GM23338 (cell line): ENCODE measurements at regions not wholly inside any gene's neighbourhood (a gene's known extent, or its start where the extent isn't known, plus 50 kb on each side); places are given as distances from the start of the nearest gene placed in this dataset.

Experiments
- ATAC-seq: fragments of 200-7000 bp; cut with Tn5 transposase; 3 replicates; pipeline ENCODE4 v1.9.1; 2020
- DNase-seq: peaks from one replicate; pipeline ENCODE4 v3.0.0-alpha.2; 2015; ENCODE audit warnings: low spot score
- H2AFZ ChIP-seq: fragments of 200-600 bp; sonication (generic); 2 replicates; pipeline ENCODE4 v1.8.0; 2016; ENCODE audit warnings: antibody characterized with exemption, mild to moderate bottlenecking, moderate library complexity
- H3F3A ChIP-seq: fragments of 200-600 bp; sonication (generic); replicated peaks from 2 replicates; pipeline ENCODE4 v1.8.0; 2017; ENCODE audit warnings: antibody characterized with exemption, mixed run types, low read depth
- H3K27ac ChIP-seq: fragments of 200-600 bp; sonication (generic); 2 replicates; pipeline ENCODE4 v1.6.1; 2016; ENCODE audit warnings: low read depth
- H3K27me3 ChIP-seq: fragments of 200-600 bp; sonication (generic); 2 replicates; pipeline ENCODE4 v1.8.0; 2016; ENCODE audit warnings: mild to moderate bottlenecking, mixed run types, moderate library complexity; ENCODE audit not compliant: insufficient read depth
- H3K36me3 ChIP-seq: fragments of 200-600 bp; sonication (generic); 2 replicates; pipeline ENCODE4 v1.8.0; 2016; ENCODE audit warnings: mild to moderate bottlenecking; ENCODE audit not compliant: insufficient read depth
- H3K4me1 ChIP-seq: fragments of 200-600 bp; sonication (generic); 2 replicates; pipeline ENCODE4 v1.8.0; 2016; ENCODE audit warnings: mild to moderate bottlenecking, moderate library complexity; ENCODE audit not compliant: insufficient read depth
- H3K4me2 ChIP-seq: fragments of 200-600 bp; sonication (generic); 2 replicates; pipeline ENCODE4 v1.7.1; 2017; ENCODE audit warnings: mixed run types
- H3K4me3 ChIP-seq: fragments of 200-600 bp; sonication (generic); 2 replicates; pipeline ENCODE4 v1.6.1; 2016; ENCODE audit warnings: mixed run types
- H3K79me2 ChIP-seq: fragments of 200-600 bp; sonication (generic); replicated peaks from 2 replicates; pipeline ENCODE4 v1.8.0; 2017; ENCODE audit warnings: mild to moderate bottlenecking; ENCODE audit not compliant: insufficient read depth
- H3K9me2 ChIP-seq: fragments of 200-600 bp; sonication (generic); 2 replicates; pipeline ENCODE4 v1.8.0; 2017; ENCODE audit not compliant: insufficient read depth
- H4K20me1 ChIP-seq: fragments of 200-600 bp; sonication (generic); replicated peaks from 2 replicates; pipeline ENCODE4 v1.8.0; 2017; ENCODE audit warnings: mild to moderate bottlenecking; ENCODE audit not compliant: insufficient read depth
- H3K27ac Mint-ChIP-seq: 2 replicates; pipeline ENCODE4 v1.8.0; 2020; ENCODE audit warnings: inconsistent platforms, mild to moderate bottlenecking, moderate library complexity, mixed read lengths
- H3K27me3 Mint-ChIP-seq: 3 replicates; pipeline ENCODE4 v1.8.0; 2022; ENCODE audit warnings: low read depth, mild to moderate bottlenecking, moderate library complexity, mixed read lengths, inconsistent platforms; ENCODE audit not compliant: insufficient read depth, poor library complexity
- H3K36me3 Mint-ChIP-seq: 3 replicates; pipeline ENCODE4 v1.8.0; 2021; ENCODE audit warnings: low read depth, mild to moderate bottlenecking, inconsistent platforms, moderate library complexity, mixed read lengths
- H3K4me1 Mint-ChIP-seq: 3 replicates; pipeline ENCODE4 v1.8.0; 2020; ENCODE audit warnings: mild to moderate bottlenecking, inconsistent platforms, mixed read lengths
- H3K4me3 Mint-ChIP-seq: 3 replicates; pipeline ENCODE4 v1.8.0; 2021; ENCODE audit warnings: moderate library complexity, mild to moderate bottlenecking, inconsistent platforms, mixed read lengths
- H3K9me3 Mint-ChIP-seq: 3 replicates; pipeline ENCODE4 v1.8.0; 2020; ENCODE audit warnings: moderate library complexity, mild to moderate bottlenecking, inconsistent platforms, mixed read lengths
- NANOG ChIP-seq: IDR thresholded peaks from 2 replicates; pipeline ENCODE4 v1.6.1; 2016; ENCODE audit warnings: antibody characterized with exemption, borderline replicate concordance
- POLR2AphosphoS5 ChIP-seq: IDR thresholded peaks from 2 replicates; pipeline ENCODE4 v1.6.1; 2016; ENCODE audit warnings: antibody characterized with exemption, low read depth
- ZNF114 ChIP-seq: fragments of 250-450 bp; sonication (Bioruptor Pico); IDR thresholded peaks from 2 replicates; pipeline ENCODE4 v1.5.0; 2020; ENCODE audit warnings: mild to moderate bottlenecking, moderate library complexity
- ZNF331 ChIP-seq: fragments of 250-450 bp; sonication (Bioruptor Pico); IDR thresholded peaks from 2 replicates; pipeline ENCODE4 v1.5.0; 2020; ENCODE audit warnings: low read depth, mild to moderate bottlenecking, moderate library complexity
- TF ChIP-seq, protein P1 (sequence below), 2 experiments: fragments of 200-600 bp in 1 of 2; sonication (generic) in 1 of 2; conservative IDR thresholded peaks; 2 replicates each; pipeline versions ENCODE4 v1.5.1 to v1.6.1; 2016 to 2017; ENCODE audit warnings: antibody characterized with exemption in 2 of 2, low read depth in 2 of 2, mild to moderate bottlenecking in 2 of 2, moderate library complexity in 1 of 2
- TF ChIP-seq, protein P2 (sequence below): fragments of 250-450 bp; sonication (Bioruptor Pico); IDR thresholded peaks from 2 replicates; pipeline ENCODE4 v1.5.0; 2020; ENCODE audit warnings: mild to moderate bottlenecking, moderate library complexity

DNA sequence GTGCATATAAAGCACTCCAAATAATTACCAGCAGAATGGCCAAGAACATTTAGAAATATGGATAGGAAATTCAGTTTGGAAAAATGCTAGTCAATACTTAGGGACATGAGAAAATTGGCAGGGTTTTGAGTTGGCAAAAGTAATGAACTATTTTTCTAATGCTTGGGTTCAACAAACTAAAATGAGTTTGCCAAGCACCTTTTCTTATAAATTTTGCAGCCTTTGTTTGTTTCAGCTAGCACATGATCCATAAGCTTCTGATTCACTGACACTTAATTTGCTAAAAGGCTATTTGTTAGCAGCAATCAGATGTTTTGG, 324.8 kb downstream of the QKI start:
- Histone ChIP-seq H3F3A (no peaks in the 10 kb centered on the region), H3K79me2 (no peaks in the 10 kb centered on the region), H3K36me3 (no peaks in the 10 kb centered on the region), H3K4me1 (no peaks in the 10 kb centered on the region), H3K27ac (no peak overlapping the region), H4K20me1 (no peaks in the 10 kb centered on the region), H3K4me2 (no peak overlapping the region), H3K9me2 (0 out of 2 replicates have a peak, but pooled peaks cover 3% of the 10 kb centered on the region), H3K27me3 (no peaks in the 10 kb centered on the region), H3K4me3 (no peak overlapping the region), H2AFZ (no peak overlapping the region)
- DNase-seq: no peak
- Mint-ChIP-seq H3K27ac (no peak overlapping the region), H3K9me3 (no peaks in the 10 kb centered on the region), H3K27me3 (peaks cover 4% of the 10 kb centered on the region), H3K4me3 (no peak overlapping the region), H3K4me1 (peaks cover 12% of the 10 kb centered on the region), H3K36me3 (no peaks in the 10 kb centered on the region)
- TF ChIP-seq, protein P1, sequence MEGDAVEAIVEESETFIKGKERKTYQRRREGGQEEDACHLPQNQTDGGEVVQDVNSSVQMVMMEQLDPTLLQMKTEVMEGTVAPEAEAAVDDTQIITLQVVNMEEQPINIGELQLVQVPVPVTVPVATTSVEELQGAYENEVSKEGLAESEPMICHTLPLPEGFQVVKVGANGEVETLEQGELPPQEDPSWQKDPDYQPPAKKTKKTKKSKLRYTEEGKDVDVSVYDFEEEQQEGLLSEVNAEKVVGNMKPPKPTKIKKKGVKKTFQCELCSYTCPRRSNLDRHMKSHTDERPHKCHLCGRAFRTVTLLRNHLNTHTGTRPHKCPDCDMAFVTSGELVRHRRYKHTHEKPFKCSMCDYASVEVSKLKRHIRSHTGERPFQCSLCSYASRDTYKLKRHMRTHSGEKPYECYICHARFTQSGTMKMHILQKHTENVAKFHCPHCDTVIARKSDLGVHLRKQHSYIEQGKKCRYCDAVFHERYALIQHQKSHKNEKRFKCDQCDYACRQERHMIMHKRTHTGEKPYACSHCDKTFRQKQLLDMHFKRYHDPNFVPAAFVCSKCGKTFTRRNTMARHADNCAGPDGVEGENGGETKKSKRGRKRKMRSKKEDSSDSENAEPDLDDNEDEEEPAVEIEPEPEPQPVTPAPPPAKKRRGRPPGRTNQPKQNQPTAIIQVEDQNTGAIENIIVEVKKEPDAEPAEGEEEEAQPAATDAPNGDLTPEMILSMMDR (conservative IDR thresholded peaks at IDR 0.05; ENCODE audit: low read depth in 2 of 2): no peak
- TF ChIP-seq ZNF114 (CRISPR knock-in tag): no peak
- no peak for TF ChIP-seq POLR2AphosphoS5
- TF ChIP-seq NANOG: no peak
- TF ChIP-seq, protein P2, sequence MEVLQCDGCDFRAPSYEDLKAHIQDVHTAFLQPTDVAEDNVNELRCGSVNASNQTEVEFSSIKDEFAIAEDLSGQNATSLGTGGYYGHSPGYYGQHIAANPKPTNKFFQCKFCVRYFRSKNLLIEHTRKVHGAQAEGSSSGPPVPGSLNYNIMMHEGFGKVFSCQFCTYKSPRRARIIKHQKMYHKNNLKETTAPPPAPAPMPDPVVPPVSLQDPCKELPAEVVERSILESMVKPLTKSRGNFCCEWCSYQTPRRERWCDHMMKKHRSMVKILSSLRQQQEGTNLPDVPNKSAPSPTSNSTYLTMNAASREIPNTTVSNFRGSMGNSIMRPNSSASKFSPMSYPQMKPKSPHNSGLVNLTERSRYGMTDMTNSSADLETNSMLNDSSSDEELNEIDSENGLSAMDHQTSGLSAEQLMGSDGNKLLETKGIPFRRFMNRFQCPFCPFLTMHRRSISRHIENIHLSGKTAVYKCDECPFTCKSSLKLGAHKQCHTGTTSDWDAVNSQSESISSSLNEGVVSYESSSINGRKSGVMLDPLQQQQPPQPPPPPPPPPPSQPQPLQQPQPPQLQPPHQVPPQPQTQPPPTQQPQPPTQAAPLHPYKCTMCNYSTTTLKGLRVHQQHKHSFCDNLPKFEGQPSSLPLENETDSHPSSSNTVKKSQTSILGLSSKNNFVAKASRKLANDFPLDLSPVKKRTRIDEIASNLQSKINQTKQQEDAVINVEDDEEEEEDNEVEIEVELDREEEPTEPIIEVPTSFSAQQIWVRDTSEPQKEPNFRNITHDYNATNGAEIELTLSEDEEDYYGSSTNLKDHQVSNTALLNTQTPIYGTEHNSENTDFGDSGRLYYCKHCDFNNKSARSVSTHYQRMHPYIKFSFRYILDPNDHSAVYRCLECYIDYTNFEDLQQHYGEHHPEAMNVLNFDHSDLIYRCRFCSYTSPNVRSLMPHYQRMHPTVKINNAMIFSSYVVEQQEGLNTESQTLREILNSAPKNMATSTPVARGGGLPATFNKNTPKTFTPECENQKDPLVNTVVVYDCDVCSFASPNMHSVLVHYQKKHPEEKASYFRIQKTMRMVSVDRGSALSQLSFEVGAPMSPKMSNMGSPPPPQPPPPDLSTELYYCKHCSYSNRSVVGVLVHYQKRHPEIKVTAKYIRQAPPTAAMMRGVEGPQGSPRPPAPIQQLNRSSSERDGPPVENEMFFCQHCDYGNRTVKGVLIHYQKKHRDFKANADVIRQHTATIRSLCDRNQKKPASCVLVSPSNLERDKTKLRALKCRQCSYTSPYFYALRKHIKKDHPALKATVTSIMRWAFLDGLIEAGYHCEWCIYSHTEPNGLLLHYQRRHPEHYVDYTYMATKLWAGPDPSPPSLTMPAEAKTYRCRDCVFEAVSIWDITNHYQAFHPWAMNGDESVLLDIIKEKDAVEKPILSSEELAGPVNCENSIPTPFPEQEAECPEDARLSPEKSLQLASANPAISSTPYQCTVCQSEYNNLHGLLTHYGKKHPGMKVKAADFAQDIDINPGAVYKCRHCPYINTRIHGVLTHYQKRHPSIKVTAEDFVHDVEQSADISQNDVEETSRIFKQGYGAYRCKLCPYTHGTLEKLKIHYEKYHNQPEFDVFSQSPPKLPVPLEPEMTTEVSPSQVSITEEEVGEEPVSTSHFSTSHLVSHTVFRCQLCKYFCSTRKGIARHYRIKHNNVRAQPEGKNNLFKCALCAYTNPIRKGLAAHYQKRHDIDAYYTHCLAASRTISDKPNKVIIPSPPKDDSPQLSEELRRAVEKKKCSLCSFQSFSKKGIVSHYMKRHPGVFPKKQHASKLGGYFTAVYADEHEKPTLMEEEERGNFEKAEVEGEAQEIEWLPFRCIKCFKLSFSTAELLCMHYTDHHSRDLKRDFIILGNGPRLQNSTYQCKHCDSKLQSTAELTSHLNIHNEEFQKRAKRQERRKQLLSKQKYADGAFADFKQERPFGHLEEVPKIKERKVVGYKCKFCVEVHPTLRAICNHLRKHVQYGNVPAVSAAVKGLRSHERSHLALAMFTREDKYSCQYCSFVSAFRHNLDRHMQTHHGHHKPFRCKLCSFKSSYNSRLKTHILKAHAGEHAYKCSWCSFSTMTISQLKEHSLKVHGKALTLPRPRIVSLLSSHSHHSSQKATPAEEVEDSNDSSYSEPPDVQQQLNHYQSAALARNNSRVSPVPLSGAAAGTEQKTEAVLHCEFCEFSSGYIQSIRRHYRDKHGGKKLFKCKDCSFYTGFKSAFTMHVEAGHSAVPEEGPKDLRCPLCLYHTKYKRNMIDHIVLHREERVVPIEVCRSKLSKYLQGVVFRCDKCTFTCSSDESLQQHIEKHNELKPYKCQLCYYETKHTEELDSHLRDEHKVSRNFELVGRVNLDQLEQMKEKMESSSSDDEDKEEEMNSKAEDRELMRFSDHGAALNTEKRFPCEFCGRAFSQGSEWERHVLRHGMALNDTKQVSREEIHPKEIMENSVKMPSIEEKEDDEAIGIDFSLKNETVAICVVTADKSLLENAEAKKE (CRISPR knock-in tag): no peak
- no peak for TF ChIP-seq ZNF331 (CRISPR knock-in tag)
- ATAC-seq: no peak
